ENCODE measurements at regions not wholly inside any gene's neighbourhood (a gene's known extent, or its start where the extent isn't known, plus 50 kb on each side); places are given as distances from the start of the nearest gene placed in this dataset.

DNA sequence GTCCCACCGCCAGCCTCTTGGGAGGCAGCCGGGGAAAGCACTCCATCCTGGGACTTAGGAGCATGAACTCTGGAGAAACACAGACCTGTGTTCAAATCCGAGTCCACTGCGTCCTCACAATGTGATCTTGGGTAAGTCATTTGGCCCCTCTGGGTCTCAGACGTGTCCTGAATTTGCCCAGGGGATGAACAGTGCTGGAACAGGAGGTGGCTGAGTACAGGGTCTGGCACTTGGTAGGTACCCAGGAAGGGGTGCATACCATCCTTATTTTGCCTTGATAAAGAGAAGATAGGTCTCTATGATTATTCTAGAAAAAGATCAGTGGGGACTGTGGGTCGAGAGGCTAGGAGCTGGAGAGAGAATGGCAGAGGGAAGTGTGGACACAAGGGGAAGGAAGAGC lies 135.7 kb downstream of the FGF18 start:
- TF ChIP-seq, protein P1, sequence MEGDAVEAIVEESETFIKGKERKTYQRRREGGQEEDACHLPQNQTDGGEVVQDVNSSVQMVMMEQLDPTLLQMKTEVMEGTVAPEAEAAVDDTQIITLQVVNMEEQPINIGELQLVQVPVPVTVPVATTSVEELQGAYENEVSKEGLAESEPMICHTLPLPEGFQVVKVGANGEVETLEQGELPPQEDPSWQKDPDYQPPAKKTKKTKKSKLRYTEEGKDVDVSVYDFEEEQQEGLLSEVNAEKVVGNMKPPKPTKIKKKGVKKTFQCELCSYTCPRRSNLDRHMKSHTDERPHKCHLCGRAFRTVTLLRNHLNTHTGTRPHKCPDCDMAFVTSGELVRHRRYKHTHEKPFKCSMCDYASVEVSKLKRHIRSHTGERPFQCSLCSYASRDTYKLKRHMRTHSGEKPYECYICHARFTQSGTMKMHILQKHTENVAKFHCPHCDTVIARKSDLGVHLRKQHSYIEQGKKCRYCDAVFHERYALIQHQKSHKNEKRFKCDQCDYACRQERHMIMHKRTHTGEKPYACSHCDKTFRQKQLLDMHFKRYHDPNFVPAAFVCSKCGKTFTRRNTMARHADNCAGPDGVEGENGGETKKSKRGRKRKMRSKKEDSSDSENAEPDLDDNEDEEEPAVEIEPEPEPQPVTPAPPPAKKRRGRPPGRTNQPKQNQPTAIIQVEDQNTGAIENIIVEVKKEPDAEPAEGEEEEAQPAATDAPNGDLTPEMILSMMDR (IDR thresholded peaks at IDR 0.05), result no peak
- TF ChIP-seq ZNF396 (CRISPR knock-in tag; IDR thresholded peaks at IDR 0.05; ENCODE audit: borderline replicate concordance), result no peak
- TF ChIP-seq NR2C2 (CRISPR knock-in tag; IDR thresholded peaks at IDR 0.05), result no peak
- TF ChIP-seq FOXJ3 (CRISPR knock-in tag; IDR thresholded peaks at IDR 0.05; ENCODE audit: borderline replicate concordance), result no peak
- TF ChIP-seq, protein P2, sequence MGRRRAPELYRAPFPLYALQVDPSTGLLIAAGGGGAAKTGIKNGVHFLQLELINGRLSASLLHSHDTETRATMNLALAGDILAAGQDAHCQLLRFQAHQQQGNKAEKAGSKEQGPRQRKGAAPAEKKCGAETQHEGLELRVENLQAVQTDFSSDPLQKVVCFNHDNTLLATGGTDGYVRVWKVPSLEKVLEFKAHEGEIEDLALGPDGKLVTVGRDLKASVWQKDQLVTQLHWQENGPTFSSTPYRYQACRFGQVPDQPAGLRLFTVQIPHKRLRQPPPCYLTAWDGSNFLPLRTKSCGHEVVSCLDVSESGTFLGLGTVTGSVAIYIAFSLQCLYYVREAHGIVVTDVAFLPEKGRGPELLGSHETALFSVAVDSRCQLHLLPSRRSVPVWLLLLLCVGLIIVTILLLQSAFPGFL (CRISPR knock-in tag; IDR thresholded peaks at IDR 0.05; ENCODE audit: borderline replicate concordance), result no peak
- TF ChIP-seq, protein P3, sequence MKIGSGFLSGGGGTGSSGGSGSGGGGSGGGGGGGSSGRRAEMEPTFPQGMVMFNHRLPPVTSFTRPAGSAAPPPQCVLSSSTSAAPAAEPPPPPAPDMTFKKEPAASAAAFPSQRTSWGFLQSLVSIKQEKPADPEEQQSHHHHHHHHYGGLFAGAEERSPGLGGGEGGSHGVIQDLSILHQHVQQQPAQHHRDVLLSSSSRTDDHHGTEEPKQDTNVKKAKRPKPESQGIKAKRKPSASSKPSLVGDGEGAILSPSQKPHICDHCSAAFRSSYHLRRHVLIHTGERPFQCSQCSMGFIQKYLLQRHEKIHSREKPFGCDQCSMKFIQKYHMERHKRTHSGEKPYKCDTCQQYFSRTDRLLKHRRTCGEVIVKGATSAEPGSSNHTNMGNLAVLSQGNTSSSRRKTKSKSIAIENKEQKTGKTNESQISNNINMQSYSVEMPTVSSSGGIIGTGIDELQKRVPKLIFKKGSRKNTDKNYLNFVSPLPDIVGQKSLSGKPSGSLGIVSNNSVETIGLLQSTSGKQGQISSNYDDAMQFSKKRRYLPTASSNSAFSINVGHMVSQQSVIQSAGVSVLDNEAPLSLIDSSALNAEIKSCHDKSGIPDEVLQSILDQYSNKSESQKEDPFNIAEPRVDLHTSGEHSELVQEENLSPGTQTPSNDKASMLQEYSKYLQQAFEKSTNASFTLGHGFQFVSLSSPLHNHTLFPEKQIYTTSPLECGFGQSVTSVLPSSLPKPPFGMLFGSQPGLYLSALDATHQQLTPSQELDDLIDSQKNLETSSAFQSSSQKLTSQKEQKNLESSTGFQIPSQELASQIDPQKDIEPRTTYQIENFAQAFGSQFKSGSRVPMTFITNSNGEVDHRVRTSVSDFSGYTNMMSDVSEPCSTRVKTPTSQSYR (CRISPR knock-in tag; IDR thresholded peaks at IDR 0.05), result no peak

Measured in WTC11 (cell line).